ENCODE measurements at regions not wholly inside any gene's neighbourhood (a gene's known extent, or its start where the extent isn't known, plus 50 kb on each side); places are given as distances from the start of the nearest gene placed in this dataset. TPM values are rescaled to one million over a fixed set of nuclear protein-coding genes. Genes with fewer than 3 reads are reported as not detected.

Small RNA genes lying in the stretch of these regions (small RNA-seq; reads per million reads assigned to genes)
- not detected for gene MIR4447 (ENCODE audit: insufficient read depth)
- gene RF01884 (ENCODE audit: insufficient read depth) = not detected
- gene RNU5E-8P (ENCODE audit: insufficient read depth) = not detected
- gene RNU6-1200P (ENCODE audit: insufficient read depth) = not detected

Data from neuronal stem cell (in vitro differentiated cells).